GM12878 (cell line): ENCODE measurements at regions not wholly inside any gene's neighbourhood (a gene's known extent, or its start where the extent isn't known, plus 50 kb on each side); places are given as distances from the start of the nearest gene placed in this dataset.
"Not testable (repeated sequence)": the region's sequence is repeated elsewhere in the genome, so short reads cannot be mapped to it uniquely, and the experiment has no call there.

ENCODE experiments used
- ATAC-seq: fragments of 200-7000 bp; cut with Tn5 transposase; 3 replicates; pipeline ENCODE4 v1.9.1; 2020; ENCODE audit warnings: mild to moderate bottlenecking, moderate library complexity
- BruUV-seq: library from RNA; stranded (reverse); fragments of 400-500 nt; replicated peaks from 2 replicates; lab custom pipeline; 2021; lab: Mats Ljungman, UMichigan
- CTCF ChIA-PET: fragments of 300-600 bp; sonication (Branson Sonifier 250); formaldehyde crosslinking; extraction: SDS; loops from one replicate; lab custom pipeline; 2021; ENCODE audit warnings: inconsistent platforms; lab: Yijun Ruan, JAX
- POLR2A ChIA-PET: fragments of 350-600 bp; formaldehyde crosslinking; extraction: SDS; loops from one replicate; lab custom pipeline; 2021; ENCODE audit warnings: inconsistent platforms; lab: Charles Lee
- RAD21 ChIA-PET: fragments of 300-600 bp; sonication (Branson Sonifier 250); formaldehyde crosslinking; loops from one replicate; lab custom pipeline; 2023; ENCODE audit warnings: antibody characterized with exemption; ENCODE audit not compliant: unreplicated experiment; lab: Charles Lee
- SMC1A ChIA-PET: fragments of 300-600 bp; sonication (Branson Sonifier 250); formaldehyde crosslinking; loops from one replicate; lab custom pipeline; 2023; ENCODE audit not compliant: unreplicated experiment, uncharacterized antibody; lab: Charles Lee
- DNase-seq: peaks from one replicate; pipeline ENCODE4 v3.0.0-alpha.2; 2011; ENCODE audit warnings: low read depth, low spot score
- FAIRE-seq: peaks from 3 replicates; lab custom pipeline; 2011; peaks lifted over from hg19 to GRCh38; lab: Jason Lieb, UNC
- H2AFZ ChIP-seq: 2 replicates; pipeline ENCODE4 v1.6.0; 2011; ENCODE audit warnings: low read depth, low read length, control low read depth; ENCODE audit not compliant: control insufficient read depth
- H3K27ac ChIP-seq: 2 replicates; pipeline ENCODE4 v1.5.1; 2011; ENCODE audit warnings: control low read depth; ENCODE audit not compliant: control insufficient read depth, insufficient read depth
- H3K27me3 ChIP-seq, 2 experiments: replicated peaks in 1 of 2; 2 replicates each; pipeline versions ENCODE4 v1.6.0 to v1.6.1; 2011; ENCODE audit warnings: low read length in 1 of 2; ENCODE audit not compliant: control insufficient read depth in 2 of 2, insufficient read depth in 2 of 2
- H3K36me3 ChIP-seq, 2 experiments: 2 replicates each; pipeline ENCODE4 v1.5.1; 2011; ENCODE audit warnings: low read length in 1 of 2; ENCODE audit not compliant: control insufficient read depth in 2 of 2, insufficient read depth in 2 of 2
- H3K4me1 ChIP-seq: 2 replicates; pipeline ENCODE4 v1.6.1; 2011; ENCODE audit warnings: mild to moderate bottlenecking, low read length, moderate library complexity, mixed read lengths; ENCODE audit not compliant: control insufficient read depth, insufficient read depth
- H3K4me2 ChIP-seq: 2 replicates; pipeline ENCODE4 v1.6.0; 2011; ENCODE audit warnings: control low read depth; ENCODE audit not compliant: control insufficient read depth, insufficient read depth
- H3K4me3 ChIP-seq: fragments of 200-600 bp; sonication (generic); 2 replicates; pipeline ENCODE4 v1.5.1; 2016
- H3K79me2 ChIP-seq: 2 replicates; pipeline ENCODE4 v1.6.0; 2011; ENCODE audit warnings: low read length; ENCODE audit not compliant: control insufficient read depth, insufficient read depth
- H3K9ac ChIP-seq: 2 replicates; pipeline ENCODE4 v1.8.0; 2011; ENCODE audit warnings: low read length, control low read depth, mixed read lengths; ENCODE audit not compliant: control insufficient read depth, insufficient read depth
- H3K9me3 ChIP-seq: replicated peaks from 3 replicates; pipeline ENCODE4 v1.5.1; 2011; ENCODE audit warnings: mild to moderate bottlenecking, low read length; ENCODE audit not compliant: control insufficient read depth, insufficient read depth
- H4K20me1 ChIP-seq: 2 replicates; pipeline ENCODE4 v1.6.0; 2011; ENCODE audit not compliant: control insufficient read depth, insufficient read depth
- CREB1 ChIP-seq: IDR thresholded peaks from 2 replicates; pipeline ENCODE4 v1.6.1; 2012; ENCODE audit warnings: low read depth, mild to moderate bottlenecking, inconsistent platforms
- ETV6 ChIP-seq, 2 experiments: fragments of 450-650 bp in 1 of 2; IDR thresholded peaks in 1 of 2; conservative IDR thresholded peaks in 1 of 2; 2 replicates each; pipeline ENCODE4 v1.6.1; 2014; ENCODE audit warnings: antibody characterized with exemption in 1 of 2, borderline replicate concordance in 1 of 2, low read depth in 1 of 2, mild to moderate bottlenecking in 1 of 2, moderate library complexity in 1 of 2
- IKZF1 ChIP-seq: fragments of 450-650 bp; conservative IDR thresholded peaks from 2 replicates; pipeline ENCODE4 v1.6.1; 2017; ENCODE audit warnings: antibody characterized with exemption, mild to moderate bottlenecking
- JUND ChIP-seq: IDR thresholded peaks from 2 replicates; pipeline ENCODE4 v1.6.1; 2012; ENCODE audit warnings: low read depth, mild to moderate bottlenecking, low read length, improper control_type of control experiment, moderate library complexity
- MEF2A ChIP-seq: IDR thresholded peaks from 2 replicates; pipeline ENCODE4 v1.6.1; 2011; ENCODE audit warnings: low read depth, mild to moderate bottlenecking, low read length, moderate library complexity; ENCODE audit not compliant: insufficient read depth
- NFYB ChIP-seq: IDR thresholded peaks from 2 replicates; pipeline ENCODE4 v1.6.1; 2011; ENCODE audit warnings: low read depth, mild to moderate bottlenecking, low read length, improper control_type of control experiment, moderate library complexity; ENCODE audit not compliant: insufficient read depth
- PAX8 ChIP-seq: fragments of 450-650 bp; IDR thresholded peaks from 2 replicates; pipeline ENCODE4 v1.6.1; 2017; ENCODE audit warnings: mild to moderate bottlenecking, moderate library complexity
- RAD51 ChIP-seq: fragments of 450-650 bp; IDR thresholded peaks from 2 replicates; pipeline ENCODE4 v1.6.1; 2016; ENCODE audit warnings: moderate library complexity, mild to moderate bottlenecking, inconsistent platforms
- RUNX3 ChIP-seq: IDR thresholded peaks from 2 replicates; pipeline ENCODE4 v1.6.1; 2012; ENCODE audit warnings: low read length, inconsistent platforms
- SIN3A ChIP-seq: IDR thresholded peaks from 2 replicates; pipeline ENCODE4 v1.6.1; 2012; ENCODE audit warnings: low read depth, low read length, improper control_type of control experiment
- SPI1 ChIP-seq: IDR thresholded peaks from 2 replicates; pipeline ENCODE4 v1.6.1; 2011; ENCODE audit warnings: low read depth, mild to moderate bottlenecking, low read length, moderate library complexity, borderline replicate concordance; ENCODE audit not compliant: insufficient read depth
- SUPT20H ChIP-seq: IDR thresholded peaks from 2 replicates; pipeline ENCODE4 v1.6.1; 2011; ENCODE audit warnings: low read depth, mild to moderate bottlenecking, low read length, moderate library complexity, borderline replicate concordance; ENCODE audit not compliant: control insufficient read depth
- WRNIP1 ChIP-seq: IDR thresholded peaks from 2 replicates; pipeline ENCODE4 v1.6.1; 2011; ENCODE audit warnings: low read depth, low read length, improper control_type of control experiment, borderline replicate concordance
- ZNF274 ChIP-seq: IDR thresholded peaks from one replicate; pipeline ENCODE4 v1.8.0; 2011; ENCODE audit not compliant: insufficient read length, insufficient read depth
- WGBS: methylation state at CpG from one replicate; pipeline ENCODE4 v1.1.6; 2016; ENCODE audit warnings: low lambda C conversion rate; ENCODE audit not compliant: insufficient replicate concordance, insufficient coverage; ENCODE audit errors: missing lambda C conversion rate; 5-methylcytosine and 5-hydroxymethylcytosine counted together
- in situ Hi-C: fragments of 300-500 bp; cut with MboI; formaldehyde crosslinking; loops from 9 replicates; pipeline ENCODE4 v1.14.3; 2018; ENCODE audit warnings: mixed read lengths
- intact Hi-C: fragments of 100-400 bp; cut with micrococcal nuclease; formaldehyde crosslinking; loops from one replicate; pipeline ENCODE4 v1.14.2; 2022; ENCODE audit not compliant: unreplicated experiment

DNA sequence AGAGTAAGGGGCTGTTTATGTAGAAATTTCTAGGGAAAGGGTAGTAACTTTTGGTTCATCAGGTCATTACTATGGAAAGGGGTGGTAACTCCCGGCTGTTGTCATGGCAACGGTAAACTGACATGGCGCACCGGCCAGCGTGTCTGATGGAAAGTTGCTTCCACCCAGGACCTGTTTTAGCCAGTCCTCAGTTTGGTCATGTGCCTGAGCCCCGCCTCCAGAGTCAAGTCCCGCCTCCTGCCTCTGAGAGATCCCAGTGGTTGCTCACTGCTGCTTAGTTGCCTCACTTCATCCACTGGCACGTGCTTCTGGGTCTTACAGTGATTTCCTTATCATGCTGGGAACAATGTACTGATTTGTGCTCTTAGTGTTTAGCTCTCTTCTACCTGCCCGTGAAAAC is 455.2 kb upstream of the ZNF507 start:
- ChIA-PET POLR2A (no interaction called here), CTCF (no interaction called here)
- WGBS = 51% methylated on average over 9 of the region's 9 CpGs

DNA sequence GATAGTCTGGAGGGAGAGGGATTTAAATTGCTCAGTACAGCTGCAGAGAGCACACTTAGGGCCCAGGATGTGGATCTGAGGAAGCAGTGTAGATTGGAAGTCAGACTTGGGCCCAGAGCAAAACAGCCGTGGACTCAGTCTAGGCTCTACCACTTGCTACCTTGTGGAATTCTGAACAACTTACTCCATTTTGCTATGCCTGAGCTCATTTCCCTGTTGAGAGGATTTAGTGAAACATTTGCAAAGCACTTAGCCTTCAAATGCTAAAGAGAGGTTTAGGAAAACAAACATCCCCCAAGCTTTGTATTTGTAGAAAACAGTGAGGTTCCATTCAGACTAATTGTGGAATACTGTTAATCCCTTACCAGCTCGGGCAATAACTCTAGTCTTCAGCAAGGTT is 453.4 kb upstream of the ZNF507 start:
- FAIRE-seq (no peak), ATAC-seq (no peak), DNase-seq (no peak)
- H3K9ac ChIP-seq = no peak overlapping the region
- CTCF ChIA-PET = no interaction called here
- H3K4me1 ChIP-seq = no peaks in the 10 kb centered on the region
- H4K20me1 ChIP-seq = no peaks in the 10 kb centered on the region
- intact Hi-C loops = no loop called here
- H3K4me2 ChIP-seq = no peak overlapping the region
- in situ Hi-C loops = no loop called here
- SMC1A ChIA-PET = no interaction called here
- WGBS = 50% methylated on average over 2 of the region's 2 CpGs
- H2AFZ ChIP-seq = no peak overlapping the region
- H3K36me3 ChIP-seq = no peaks in the 10 kb centered on the region
- no peaks in the 10 kb centered on the region; the same call in 2 of the 3 replicates for H3K9me3 ChIP-seq
- RAD21 ChIA-PET = no interaction called here
- no peak overlapping the region for H3K27ac ChIP-seq
- no TSS peak for BruUV-seq
- TF ChIP-seq SPI1 (no peak), SIN3A (no peak), ZNF274 (no peak), IKZF1 (no peak), RAD51 (no peak)
- TF ChIP-seq, all 136 proteins: peak for 0
- POLR2A ChIA-PET = no interaction called here
- H3K79me2 ChIP-seq = no peaks in the 10 kb centered on the region
- H3K27me3 ChIP-seq = no peaks in the 10 kb centered on the region
- H3K4me3 ChIP-seq = no peak overlapping the region

More for the DNA sequence above, 455.2 kb upstream of the ZNF507 start:
- SMC1A ChIA-PET = no interaction called here
- no peaks in the 10 kb centered on the region for H4K20me1 ChIP-seq
- H3K9me3 ChIP-seq = no peaks in the 10 kb centered on the region
- FAIRE-seq (no peak), DNase-seq (no peak), ATAC-seq (no peak)
- no peak overlapping the region for H3K27ac ChIP-seq
- in situ Hi-C loops (no loop called here), intact Hi-C loops (no loop called here)
- RAD21 ChIA-PET = no interaction called here
- H2AFZ ChIP-seq = no peak overlapping the region
- H3K9ac ChIP-seq = no peak overlapping the region
- H3K27me3 ChIP-seq = no peaks in the 10 kb centered on the region
- TF ChIP-seq ETV6 (conservative IDR thresholded peaks at IDR 0.05 in 1 of 2, IDR thresholded peaks at IDR 0.05 in 1 of 2; ENCODE audit: borderline replicate concordance in 1 of 2, low read depth in 1 of 2) = no peak
- no peak for TF ChIP-seq PAX8
- no peak for TF ChIP-seq RUNX3
- TF ChIP-seq SUPT20H = no peak
- no peak for TF ChIP-seq CREB1
- no peak for TF ChIP-seq JUND
- TF ChIP-seq WRNIP1 = no peak
- TF ChIP-seq NFYB = no peak
- no peak for TF ChIP-seq MEF2A
- TF ChIP-seq, all 136 proteins: peak for 0
- H3K4me3 ChIP-seq = no peak overlapping the region
- no peaks in the 10 kb centered on the region for H3K79me2 ChIP-seq
- no TSS peak for BruUV-seq
- no peak overlapping the region for H3K4me2 ChIP-seq
- no peaks in the 10 kb centered on the region for H3K36me3 ChIP-seq
- no peaks in the 10 kb centered on the region for H3K4me1 ChIP-seq

DNA sequence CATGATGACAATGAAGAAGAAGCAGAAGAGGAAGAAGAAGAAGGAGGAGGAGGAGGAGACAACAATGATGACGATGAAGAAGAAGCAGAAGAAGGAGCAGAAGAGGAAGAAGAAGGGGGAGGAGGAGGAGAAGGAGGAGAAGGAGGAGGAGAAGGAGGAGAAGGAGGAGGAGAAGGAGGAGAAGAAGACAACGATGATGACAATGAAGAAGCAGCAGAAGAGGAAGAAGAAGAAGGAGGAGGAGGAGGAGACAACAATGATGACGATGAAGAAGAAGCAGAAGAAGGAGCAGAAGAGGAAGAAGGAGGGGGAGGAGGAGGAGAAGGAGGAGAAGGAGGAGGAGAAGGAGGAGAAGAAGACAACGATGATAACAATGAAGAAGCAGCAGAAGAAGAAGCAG is 451.9 kb upstream of the ZNF507 start:
- SMC1A ChIA-PET, in situ Hi-C loops, H2AFZ ChIP-seq, intact Hi-C loops, H3K4me3 ChIP-seq, H3K9ac ChIP-seq, H3K36me3 ChIP-seq, RAD21 ChIA-PET, H3K27ac ChIP-seq, DNase-seq, H3K9me3 ChIP-seq, ATAC-seq, FAIRE-seq, H3K4me1 ChIP-seq, H3K79me2 ChIP-seq, H3K4me2 ChIP-seq, H4K20me1 ChIP-seq, CTCF ChIA-PET, BruUV-seq, POLR2A ChIA-PET, H3K27me3 ChIP-seq: not testable (repeated sequence)
- WGBS = 3% methylated on average over 4 of the region's 4 CpGs
